CD4-positive, alpha-beta memory T cell (primary cell): ENCODE measurements at regions not wholly inside any gene's neighbourhood (a gene's known extent, or its start where the extent isn't known, plus 50 kb on each side); places are given as distances from the start of the nearest gene placed in this dataset.

Experiments
- CTCF ChIA-PET: fragments of 350-600 bp; sonication (Branson Sonifier 250); formaldehyde crosslinking; loops from one replicate; lab custom pipeline; 2021; ENCODE audit warnings: inconsistent platforms; ENCODE audit not compliant: partially characterized antibody; lab: Charles Lee
- POLR2A ChIA-PET: fragments of 350-600 bp; sonication (Branson Sonifier 250); formaldehyde crosslinking; loops from one replicate; lab custom pipeline; 2021; ENCODE audit not compliant: partially characterized antibody; lab: Charles Lee
- DNase-seq, 5 donors: peaks; one replicate each; pipeline versions ENCODE4 v3.0.0 to v3.0.0-alpha.2; 2020 to 2022; ENCODE audit warnings: mixed read lengths in 1 of 5
- H3K27ac ChIP-seq: one replicate; pipeline ENCODE4 v1.7.0; 2013; ENCODE audit warnings: low read depth, low read length
- H3K27me3 ChIP-seq: 2 replicates; pipeline ENCODE4 v1.7.0; 2013; ENCODE audit warnings: mild to moderate bottlenecking, low read length, moderate library complexity; ENCODE audit not compliant: insufficient read depth
- H3K36me3 ChIP-seq: 2 replicates; pipeline ENCODE4 v1.7.0; 2013; ENCODE audit warnings: mild to moderate bottlenecking, low read length, moderate library complexity; ENCODE audit not compliant: insufficient read depth
- H3K4me1 ChIP-seq: 2 replicates; pipeline ENCODE4 v1.7.0; 2013; ENCODE audit warnings: mild to moderate bottlenecking, low read length, moderate library complexity; ENCODE audit not compliant: insufficient read depth
- H3K4me3 ChIP-seq, 2 donors: one replicate each; pipeline ENCODE4 v1.7.0; 2013; ENCODE audit warnings: low read length in 2 of 2, mild to moderate bottlenecking in 1 of 2
- H3K9me3 ChIP-seq, 2 donors: one replicate each; pipeline ENCODE4 v1.7.0; 2013; ENCODE audit warnings: low read length in 2 of 2, control low read depth in 1 of 2; ENCODE audit not compliant: control insufficient read depth in 1 of 2
- H3K27ac Mint-ChIP-seq, 7 donors: one replicate each; pipeline ENCODE4 v1.8.0; 2020 to 2021; ENCODE audit warnings: mixed read lengths in 7 of 7, mild to moderate bottlenecking in 6 of 7, inconsistent platforms in 3 of 7, moderate library complexity in 3 of 7
- H3K27me3 Mint-ChIP-seq, 2 donors: one replicate each; pipeline ENCODE4 v1.8.0; 2020 to 2021; ENCODE audit warnings: mixed read lengths in 2 of 2
- H3K36me3 Mint-ChIP-seq, 2 donors: one replicate each; pipeline ENCODE4 v1.8.0; 2020 to 2021; ENCODE audit warnings: mixed read lengths in 2 of 2, inconsistent platforms in 1 of 2, mild to moderate bottlenecking in 1 of 2
- H3K4me1 Mint-ChIP-seq, 4 donors: one replicate each; pipeline ENCODE4 v1.8.0; 2020 to 2021; ENCODE audit warnings: mixed read lengths in 4 of 4, mild to moderate bottlenecking in 1 of 4
- H3K4me3 Mint-ChIP-seq, 8 donors: one replicate each; pipeline ENCODE4 v1.8.0; 2020 to 2021; ENCODE audit warnings: mixed read lengths in 8 of 8, mild to moderate bottlenecking in 7 of 8, moderate library complexity in 6 of 8, inconsistent platforms in 3 of 8
- H3K9me3 Mint-ChIP-seq, 8 donors: one replicate each; pipeline ENCODE4 v1.8.0; 2020 to 2021; ENCODE audit warnings: mixed read lengths in 8 of 8, mild to moderate bottlenecking in 5 of 8, inconsistent platforms in 3 of 8, moderate library complexity in 1 of 8
- intact Hi-C: fragments of 100-400 bp; cut with micrococcal nuclease; formaldehyde crosslinking; loops from one replicate; pipeline ENCODE4 v1.15.1; 2023

- H3K4me1 ChIP-seq = peaks cover 79% of the 10 kb centered on the region
- peaks cover 0 to 3% (median 0%) of the 10 kb centered on the region in 8 donors for H3K9me3 Mint-ChIP-seq
- H3K36me3 Mint-ChIP-seq = peaks cover 19% of the 10 kb centered on the region in 2 donors
- intact Hi-C loops = no loop called here
- no peaks in the 10 kb centered on the region for H3K36me3 ChIP-seq
- peak overlapping the region in 6 of 8 donors; percentile 13 to 80 (median 51) for H3K4me3 Mint-ChIP-seq
- no peaks in the 10 kb centered on the region for H3K27me3 Mint-ChIP-seq
- peak overlapping the region; percentile 40 to 89 (median 73) for H3K27ac Mint-ChIP-seq
- no peak for DNase-seq
- H3K27me3 ChIP-seq = no peaks in the 10 kb centered on the region
- POLR2A ChIA-PET = interaction anchor here (1.6 to 5.9 kb wide), 4 partner anchors 9 to 127 kb away, joined by 4 to 57 read pairs (median 6); no protein-coding TSS in a partner anchor
- CTCF ChIA-PET = interaction anchor here (1.2 to 2.3 kb wide), 4 partner anchors 9 to 30 kb away, joined by 3 to 7 read pairs (median 4); no protein-coding TSS in a partner anchor
- H3K4me3 ChIP-seq = no peak overlapping the region
- H3K9me3 ChIP-seq = no peaks in the 10 kb centered on the region
- H3K4me1 Mint-ChIP-seq = peaks cover 62 to 83% (median 72%) of the 10 kb centered on the region in 4 donors
- H3K27ac ChIP-seq = peak overlapping the region; percentile 9
Observed at GRCh38 chr13:74256969-74257368, 122.8 kb upstream of the KLF12 start.

- H3K27me3 Mint-ChIP-seq = no peaks in the 10 kb centered on the region
- Histone ChIP-seq H3K4me3 (no peak overlapping the region), H3K27ac (no peak overlapping the region), H3K4me1 (peaks cover 96% of the 10 kb centered on the region), H3K36me3 (no peaks in the 10 kb centered on the region), H3K27me3 (no peaks in the 10 kb centered on the region), H3K9me3 (no peaks in the 10 kb centered on the region)
- H3K36me3 Mint-ChIP-seq = peaks cover 20 to 25% of the 10 kb centered on the region in 2 donors
- ChIA-PET CTCF (interaction anchor here (1.0 to 6.8 kb wide), 5 partner anchors 9 to 34 kb away, joined by 3 to 50 read pairs (median 3); no protein-coding TSS in a partner anchor), POLR2A (interaction anchor here (0.9 to 3.7 kb wide), 5 partner anchors 9 to 118 kb away, joined by 3 to 16 read pairs (median 5); partner anchors contain the start of gene KLF12)
- peak overlapping the region in 3 of 8 donors; percentile 41 to 89 (median 55) for H3K4me3 Mint-ChIP-seq
- intact Hi-C loops = loop anchor here (2.0 kb wide), 1 partner anchor 14 kb away; no protein-coding TSS in a partner anchor
- peaks cover 0 to 2% (median 0%) of the 10 kb centered on the region in 8 donors for H3K9me3 Mint-ChIP-seq
- peak overlapping the region in 3 of 7 donors; percentile 82 to 92 (median 85) for H3K27ac Mint-ChIP-seq
- DNase-seq = no peak
- peaks cover 70 to 95% (median 82%) of the 10 kb centered on the region in 4 donors for H3K4me1 Mint-ChIP-seq
Observed at GRCh38 chr13:74253161-74253560, 119.0 kb upstream of the KLF12 start.

DNA sequence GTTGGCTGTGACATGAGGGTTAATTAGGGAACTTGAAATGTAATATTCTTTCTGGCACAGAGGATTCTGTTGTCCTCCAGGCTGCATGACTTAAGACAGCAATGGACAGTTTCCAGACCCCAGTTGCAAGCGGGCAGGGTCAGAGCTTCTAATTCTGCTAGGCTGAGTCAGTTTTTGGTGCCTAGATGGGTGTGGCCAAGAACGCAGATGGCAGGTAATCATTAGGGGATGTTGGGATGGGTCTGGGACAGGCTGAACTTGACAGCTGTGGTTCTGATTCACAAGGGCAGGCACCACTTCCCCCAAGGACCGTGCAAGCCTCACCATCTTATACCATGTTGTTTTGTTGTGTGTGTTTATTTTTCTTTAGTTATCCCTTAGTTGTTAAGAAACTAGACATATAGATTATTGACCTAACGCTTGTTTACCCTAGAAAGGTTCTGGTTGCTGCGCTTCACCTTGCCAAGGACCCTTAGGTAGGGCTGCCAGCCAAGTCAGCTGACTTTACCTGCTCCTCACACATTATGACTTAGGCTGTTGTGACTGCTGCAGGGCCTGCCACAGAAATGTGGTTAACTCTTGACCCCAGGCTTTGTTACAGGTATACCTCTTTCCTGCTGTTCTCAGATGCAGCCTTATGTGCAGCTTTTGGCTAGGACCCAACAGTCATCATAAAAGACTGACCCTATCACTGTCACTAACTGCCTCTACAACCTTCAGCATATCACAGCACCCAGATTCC lies 117.7 kb upstream of the KLF12 start:
- peaks cover 69 to 95% (median 82%) of the 10 kb centered on the region in 4 donors for H3K4me1 Mint-ChIP-seq
- peak overlapping the region; percentile 31 to 87 (median 74) for H3K27ac Mint-ChIP-seq
- Histone ChIP-seq H3K9me3 (no peaks in the 10 kb centered on the region), H3K4me3 (no peak overlapping the region), H3K27ac (no peak overlapping the region), H3K4me1 (peaks cover 96% of the 10 kb centered on the region), H3K36me3 (no peaks in the 10 kb centered on the region), H3K27me3 (no peaks in the 10 kb centered on the region)
- ChIA-PET CTCF (interaction anchor here (1.2 to 6.8 kb wide), 2 partner anchors 20 to 35 kb away, joined by 6 to 50 read pairs; no protein-coding TSS in a partner anchor), POLR2A (interaction anchor here (0.6 to 3.7 kb wide), 7 partner anchors 8 to 403 kb away, joined by 3 to 16 read pairs (median 5); partner anchors contain the start of gene KLF12)
- H3K27me3 Mint-ChIP-seq = no peaks in the 10 kb centered on the region
- intact Hi-C loops = loop anchor here (2.0 kb wide), 1 partner anchor 15 kb away; no protein-coding TSS in a partner anchor
- DNase-seq = no peak
- peaks cover 0 to 2% (median 0%) of the 10 kb centered on the region in 8 donors for H3K9me3 Mint-ChIP-seq
- peaks cover 19 to 23% of the 10 kb centered on the region in 2 donors for H3K36me3 Mint-ChIP-seq
- H3K4me3 Mint-ChIP-seq = peak overlapping the region in 7 of 8 donors; percentile 15 to 89 (median 62)

DNA sequence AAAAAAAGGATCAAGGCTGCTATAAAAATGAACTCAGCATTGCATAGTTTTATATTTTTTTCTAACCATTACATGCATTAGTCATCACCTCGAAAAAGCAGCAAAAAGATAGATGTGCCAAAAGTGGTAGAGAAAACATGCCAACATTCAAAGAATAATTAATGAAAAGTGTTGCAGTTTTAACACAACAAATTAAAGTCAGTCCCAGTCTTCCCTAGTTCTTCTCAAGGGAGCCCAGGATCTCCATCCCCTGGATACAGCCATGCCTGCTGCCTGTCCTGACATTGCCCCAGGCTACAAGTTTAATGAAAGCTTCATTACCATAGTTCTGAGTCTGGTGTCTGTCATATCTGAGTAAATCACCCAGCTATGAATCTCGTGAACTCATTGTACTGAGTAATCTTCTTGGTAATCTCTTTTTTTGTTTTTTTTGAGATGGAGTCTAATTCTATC lies 116.6 kb upstream of the KLF12 start:
- Mint-ChIP-seq H3K4me1 (peaks cover 71 to 97% (median 83%) of the 10 kb centered on the region in 4 donors), H3K27ac (peak overlapping the region in 5 of 7 donors; percentile 18 to 87 (median 69)), H3K27me3 (no peaks in the 10 kb centered on the region), H3K4me3 (peak overlapping the region in 2 of 8 donors; percentile 23 to 47), H3K36me3 (peaks cover 12 to 13% of the 10 kb centered on the region in 2 donors), H3K9me3 (peaks cover 0 to 2% (median 0%) of the 10 kb centered on the region in 8 donors)
- H3K36me3 ChIP-seq = no peaks in the 10 kb centered on the region
- ChIA-PET CTCF (interaction anchor here (1.1 to 6.8 kb wide), 2 partner anchors 17 to 36 kb away, joined by 3 to 50 read pairs; no protein-coding TSS in a partner anchor), POLR2A (interaction anchor here (0.7 to 10.1 kb wide), 3 partner anchors 37 to 168 kb away, joined by 3 to 115 read pairs (median 4); partner anchors contain the start of gene KLF12)
- H3K4me3 ChIP-seq = no peak overlapping the region
- H3K4me1 ChIP-seq = peaks cover 98% of the 10 kb centered on the region
- no peaks in the 10 kb centered on the region for H3K9me3 ChIP-seq
- no peak overlapping the region for H3K27ac ChIP-seq
- DNase-seq = no peak
- intact Hi-C loops = no loop called here
- no peaks in the 10 kb centered on the region for H3K27me3 ChIP-seq

GRCh38 chr13:74248477-74248876 lies 114.3 kb upstream of the KLF12 start:
- H3K27me3 ChIP-seq = no peaks in the 10 kb centered on the region
- intact Hi-C loops = no loop called here
- no peak for DNase-seq
- no peak overlapping the region for H3K27ac ChIP-seq
- H3K4me3 ChIP-seq = peak overlapping the region in 1 of 2 donors; percentile 2
- Mint-ChIP-seq H3K27ac (peak overlapping the region; percentile 79 to 92 (median 87)), H3K4me3 (peak overlapping the region in 7 of 8 donors; percentile 34 to 87 (median 57)), H3K9me3 (peaks cover 0 to 5% (median 0%) of the 10 kb centered on the region in 8 donors), H3K4me1 (peaks cover 77 to 99% (median 90%) of the 10 kb centered on the region in 4 donors), H3K36me3 (peaks cover 13 to 14% of the 10 kb centered on the region in 2 donors), H3K27me3 (no peaks in the 10 kb centered on the region)
- H3K9me3 ChIP-seq = no peaks in the 10 kb centered on the region
- peaks cover 100% of the 10 kb centered on the region for H3K4me1 ChIP-seq
- no peaks in the 10 kb centered on the region for H3K36me3 ChIP-seq
- POLR2A ChIA-PET = interaction anchor here (0.6 to 10.1 kb wide), 10 partner anchors 11 to 263 kb away, joined by 3 to 115 read pairs (median 5); partner anchors contain the start of gene KLF12
- CTCF ChIA-PET = interaction anchor here (0.8 to 1.9 kb wide), 6 partner anchors 9 to 114 kb away, joined by 3 to 22 read pairs (median 3); partner anchors contain the start of gene KLF12

DNA sequence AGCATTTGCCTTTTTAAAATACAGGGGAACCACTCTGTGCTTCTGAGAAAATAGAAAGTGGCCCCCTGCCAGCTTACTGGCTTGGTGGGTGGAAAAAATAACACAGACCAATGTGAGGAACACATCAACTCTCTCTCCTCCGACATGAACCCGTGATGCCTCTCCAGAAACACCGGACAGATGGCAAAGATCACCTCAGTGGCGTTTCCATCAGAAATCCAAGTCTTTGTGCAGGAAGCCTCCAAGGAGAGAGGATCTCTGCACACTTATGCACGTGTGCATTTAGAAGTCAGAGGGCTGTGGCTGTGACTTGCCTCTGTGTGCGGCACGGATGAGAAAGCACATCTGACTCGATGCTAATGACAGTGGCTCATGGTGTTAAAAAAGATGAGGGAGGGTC lies 112.3 kb upstream of the KLF12 start:
- POLR2A ChIA-PET = interaction anchor here (1.1 to 10.1 kb wide), 6 partner anchors 8 to 114 kb away, joined by 3 to 115 read pairs (median 31); partner anchors contain the start of gene KLF12
- Mint-ChIP-seq H3K4me3 (peak overlapping the region; percentile 53 to 84 (median 69)), H3K27me3 (no peaks in the 10 kb centered on the region), H3K36me3 (peaks cover 19 to 26% of the 10 kb centered on the region in 2 donors), H3K9me3 (peaks cover 0 to 13% (median 3%) of the 10 kb centered on the region in 8 donors), H3K4me1 (peaks cover 79 to 100% (median 91%) of the 10 kb centered on the region in 4 donors), H3K27ac (peak overlapping the region; percentile 87 to 97 (median 94))
- Histone ChIP-seq H3K4me3 (no peak overlapping the region), H3K27me3 (no peaks in the 10 kb centered on the region), H3K9me3 (no peaks in the 10 kb centered on the region), H3K27ac (peak overlapping the region; percentile 54), H3K4me1 (peaks cover 96% of the 10 kb centered on the region), H3K36me3 (no peaks in the 10 kb centered on the region)
- intact Hi-C loops = no loop called here
- peak in 2 of 5 donors; percentile 26 to 56 for DNase-seq
- CTCF ChIA-PET = interaction anchor here (3.8 kb wide), 1 partner anchor 40 kb away, joined by 30 read pairs; no protein-coding TSS in a partner anchor
